Kidney epithelial cell (primary cell): ENCODE measurements at regions not wholly inside any gene's neighbourhood (a gene's known extent, or its start where the extent isn't known, plus 50 kb on each side); places are given as distances from the start of the nearest gene placed in this dataset.

ENCODE experiments used
- DNase-seq: peaks from one replicate; pipeline ENCODE4 v3.0.0-alpha.2; 2010; ENCODE audit warnings: low read depth
- H3K27me3 ChIP-seq: 2 replicates; pipeline ENCODE4 v1.6.0; 2011; ENCODE audit warnings: low read length; ENCODE audit not compliant: control insufficient read depth, insufficient read depth
- H3K36me3 ChIP-seq: 2 replicates; pipeline ENCODE4 v1.5.1; 2011; ENCODE audit warnings: low read length; ENCODE audit not compliant: control insufficient read depth, insufficient read depth
- H3K4me3 ChIP-seq: 2 replicates; pipeline ENCODE4 v1.5.1; 2011; ENCODE audit warnings: low read depth, mild to moderate bottlenecking, control low read depth, low read length
- TF ChIP-seq, protein P1 (sequence below): IDR thresholded peaks from 2 replicates; pipeline ENCODE4 v1.5.1; 2011; ENCODE audit warnings: mild to moderate bottlenecking, moderate library complexity, low read length, control low read depth, inconsistent platforms; ENCODE audit not compliant: insufficient read depth, poor library complexity, severe bottlenecking

DNA sequence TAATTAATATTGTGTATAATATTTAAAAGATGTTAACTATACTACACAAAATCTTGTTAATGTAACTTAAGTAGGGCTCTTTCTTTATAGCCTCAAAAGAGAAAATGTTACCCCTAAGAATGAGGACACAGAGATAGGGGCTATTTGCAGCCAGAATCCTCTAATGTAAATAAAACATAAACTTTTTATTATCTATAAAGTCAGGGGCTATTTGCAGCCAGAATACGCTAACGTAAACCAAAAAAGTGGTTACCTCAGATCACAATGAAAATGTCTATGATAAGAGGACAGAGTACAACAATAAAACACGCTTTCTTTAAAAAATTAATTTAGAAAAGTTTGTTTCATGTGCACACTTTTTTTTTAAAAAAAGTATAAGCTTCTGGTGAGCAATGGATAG lies 229.9 kb upstream of the PITX2 start:
- TF ChIP-seq, protein P1, sequence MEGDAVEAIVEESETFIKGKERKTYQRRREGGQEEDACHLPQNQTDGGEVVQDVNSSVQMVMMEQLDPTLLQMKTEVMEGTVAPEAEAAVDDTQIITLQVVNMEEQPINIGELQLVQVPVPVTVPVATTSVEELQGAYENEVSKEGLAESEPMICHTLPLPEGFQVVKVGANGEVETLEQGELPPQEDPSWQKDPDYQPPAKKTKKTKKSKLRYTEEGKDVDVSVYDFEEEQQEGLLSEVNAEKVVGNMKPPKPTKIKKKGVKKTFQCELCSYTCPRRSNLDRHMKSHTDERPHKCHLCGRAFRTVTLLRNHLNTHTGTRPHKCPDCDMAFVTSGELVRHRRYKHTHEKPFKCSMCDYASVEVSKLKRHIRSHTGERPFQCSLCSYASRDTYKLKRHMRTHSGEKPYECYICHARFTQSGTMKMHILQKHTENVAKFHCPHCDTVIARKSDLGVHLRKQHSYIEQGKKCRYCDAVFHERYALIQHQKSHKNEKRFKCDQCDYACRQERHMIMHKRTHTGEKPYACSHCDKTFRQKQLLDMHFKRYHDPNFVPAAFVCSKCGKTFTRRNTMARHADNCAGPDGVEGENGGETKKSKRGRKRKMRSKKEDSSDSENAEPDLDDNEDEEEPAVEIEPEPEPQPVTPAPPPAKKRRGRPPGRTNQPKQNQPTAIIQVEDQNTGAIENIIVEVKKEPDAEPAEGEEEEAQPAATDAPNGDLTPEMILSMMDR, result no peak
- H3K36me3 ChIP-seq, result no peaks in the 10 kb centered on the region
- no peaks in the 10 kb centered on the region for H3K27me3 ChIP-seq
- no peak for DNase-seq
- no peak overlapping the region for H3K4me3 ChIP-seq

DNA sequence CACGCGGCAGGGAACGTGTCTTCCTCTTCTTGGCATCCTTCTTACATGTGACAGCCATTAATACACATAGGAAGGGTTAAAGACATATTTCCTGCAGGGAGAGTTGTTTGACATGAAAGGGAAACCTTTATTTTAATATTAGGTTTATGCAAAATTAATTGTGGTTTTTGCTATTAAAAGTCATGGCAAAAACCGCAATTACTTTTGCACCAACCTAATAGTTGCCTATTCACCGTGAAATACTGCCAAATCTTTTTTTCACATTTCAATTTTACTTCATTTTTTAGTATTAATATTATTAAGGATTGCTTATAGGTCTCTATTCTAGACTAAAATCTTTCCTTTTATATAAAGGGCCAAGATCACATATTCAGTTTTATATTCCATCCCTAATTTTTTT lies 230.4 kb upstream of the PITX2 start:
- no peak for DNase-seq
- TF ChIP-seq, protein P1, result no peak
- Histone ChIP-seq H3K27me3 (no peaks in the 10 kb centered on the region), H3K36me3 (no peaks in the 10 kb centered on the region), H3K4me3 (no peak overlapping the region)

DNA sequence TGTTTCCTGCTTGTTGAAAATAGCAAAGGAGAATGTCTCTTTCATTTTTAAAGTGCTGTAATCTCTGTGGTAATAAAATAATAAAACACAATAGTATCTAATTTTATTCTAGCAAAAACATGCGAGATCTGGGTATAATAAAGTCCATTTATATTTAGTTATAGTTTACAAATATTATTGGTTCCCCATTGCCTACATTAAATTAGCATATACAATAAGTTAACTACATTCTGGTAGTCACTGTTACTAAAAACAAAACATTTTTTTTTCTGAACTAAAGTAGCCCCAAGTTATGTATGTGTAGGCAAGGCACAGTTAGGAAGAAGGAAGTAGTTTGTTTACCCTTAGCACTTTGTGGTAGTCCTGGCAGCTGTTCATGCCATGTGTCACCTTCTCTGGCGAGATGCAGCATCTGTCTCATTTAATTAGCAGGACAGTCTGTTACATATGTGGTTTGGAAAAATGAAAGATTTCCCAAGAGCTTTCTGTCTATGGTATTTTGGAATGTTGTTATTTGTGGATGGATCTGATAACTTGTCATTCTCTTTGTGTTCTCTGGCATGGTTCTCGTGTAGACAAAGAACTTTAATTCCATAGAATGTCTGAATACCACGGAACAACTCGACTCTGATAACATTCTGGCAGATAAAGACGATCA lies 231.3 kb upstream of the PITX2 start:
- TF ChIP-seq, protein P1, result no peak
- no peak for DNase-seq
- H3K4me3 ChIP-seq, result no peak overlapping the region

DNA sequence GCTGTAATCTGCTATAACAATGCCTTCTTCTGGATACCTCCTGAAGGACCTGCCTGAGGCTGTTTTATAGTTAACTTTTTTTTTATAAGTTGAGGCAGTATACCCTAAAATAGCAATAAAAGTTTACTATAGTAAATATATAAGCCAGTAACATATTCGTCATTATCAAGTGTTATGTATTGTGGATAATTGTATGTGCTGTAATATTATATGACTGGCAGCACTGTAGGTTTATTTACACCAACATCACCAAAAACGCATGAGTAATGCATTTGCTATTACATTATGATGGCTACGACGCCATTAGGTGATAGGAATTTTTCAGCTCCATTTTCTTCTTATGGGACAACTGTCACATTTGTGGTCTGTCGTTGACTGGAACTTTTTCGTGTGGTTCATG lies 237.2 kb upstream of the PITX2 start:
- Histone ChIP-seq H3K4me3 (no peak overlapping the region), H3K36me3 (no peaks in the 10 kb centered on the region), H3K27me3 (no peaks in the 10 kb centered on the region)
- no peak for DNase-seq
- TF ChIP-seq, protein P1, result no peak

More for the DNA sequence above, 231.3 kb upstream of the PITX2 start:
- Histone ChIP-seq H3K27me3 (no peaks in the 10 kb centered on the region), H3K36me3 (no peaks in the 10 kb centered on the region)

- Histone ChIP-seq H3K4me3 (no peak overlapping the region), H3K27me3 (no peaks in the 10 kb centered on the region), H3K36me3 (no peaks in the 10 kb centered on the region)
- TF ChIP-seq, protein P1, result no peak
- no peak for DNase-seq
Measured at GRCh38 chr4:110860901-110861300, 238.0 kb upstream of the PITX2 start.
